GM12865 (cell line): ENCODE measurements at regions not wholly inside any gene's neighbourhood (a gene's known extent, or its start where the extent isn't known, plus 50 kb on each side); places are given as distances from the start of the nearest gene placed in this dataset.
"Not testable (repeated sequence)": the region's sequence is repeated elsewhere in the genome, so short reads cannot be mapped to it uniquely, and the experiment has no call there.

Experiments used
- DNase-seq: peaks from one replicate; pipeline ENCODE4 v3.0.0; 2010; ENCODE audit warnings: low read depth
- H3K4me3 ChIP-seq: 2 replicates; pipeline ENCODE4 v1.5.1; 2011; ENCODE audit warnings: mild to moderate bottlenecking, low read depth, low read length, control low read depth
- TF ChIP-seq, protein P1 (sequence below): IDR thresholded peaks from 2 replicates; pipeline ENCODE4 v1.5.1; 2011; ENCODE audit warnings: low read length, control low read depth, low read depth, inconsistent platforms; ENCODE audit not compliant: insufficient read depth; ENCODE audit errors: missing control alignments

DNA sequence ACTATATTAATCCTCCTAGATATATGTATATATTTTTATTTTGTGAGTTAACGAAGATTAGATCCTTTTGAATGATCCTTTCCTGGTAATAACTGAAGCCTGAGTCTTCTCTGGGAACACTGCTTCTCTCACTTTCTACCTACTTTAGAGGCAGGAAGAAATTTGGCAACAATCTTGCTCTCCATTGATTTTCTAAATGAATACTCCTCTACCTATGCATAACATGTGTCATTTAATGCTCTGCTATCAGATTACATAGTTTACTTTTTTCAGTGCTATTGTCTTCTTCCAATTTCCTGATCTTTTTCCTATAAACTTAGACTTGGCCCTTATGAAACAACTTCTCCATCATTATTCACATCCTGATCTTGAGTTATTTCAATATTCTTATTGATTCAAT is 60.4 kb upstream of the PDHA2 start:
- no peak for DNase-seq
- no peak overlapping the region for H3K4me3 ChIP-seq
- TF ChIP-seq, protein P1, sequence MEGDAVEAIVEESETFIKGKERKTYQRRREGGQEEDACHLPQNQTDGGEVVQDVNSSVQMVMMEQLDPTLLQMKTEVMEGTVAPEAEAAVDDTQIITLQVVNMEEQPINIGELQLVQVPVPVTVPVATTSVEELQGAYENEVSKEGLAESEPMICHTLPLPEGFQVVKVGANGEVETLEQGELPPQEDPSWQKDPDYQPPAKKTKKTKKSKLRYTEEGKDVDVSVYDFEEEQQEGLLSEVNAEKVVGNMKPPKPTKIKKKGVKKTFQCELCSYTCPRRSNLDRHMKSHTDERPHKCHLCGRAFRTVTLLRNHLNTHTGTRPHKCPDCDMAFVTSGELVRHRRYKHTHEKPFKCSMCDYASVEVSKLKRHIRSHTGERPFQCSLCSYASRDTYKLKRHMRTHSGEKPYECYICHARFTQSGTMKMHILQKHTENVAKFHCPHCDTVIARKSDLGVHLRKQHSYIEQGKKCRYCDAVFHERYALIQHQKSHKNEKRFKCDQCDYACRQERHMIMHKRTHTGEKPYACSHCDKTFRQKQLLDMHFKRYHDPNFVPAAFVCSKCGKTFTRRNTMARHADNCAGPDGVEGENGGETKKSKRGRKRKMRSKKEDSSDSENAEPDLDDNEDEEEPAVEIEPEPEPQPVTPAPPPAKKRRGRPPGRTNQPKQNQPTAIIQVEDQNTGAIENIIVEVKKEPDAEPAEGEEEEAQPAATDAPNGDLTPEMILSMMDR, result no peak

DNA sequence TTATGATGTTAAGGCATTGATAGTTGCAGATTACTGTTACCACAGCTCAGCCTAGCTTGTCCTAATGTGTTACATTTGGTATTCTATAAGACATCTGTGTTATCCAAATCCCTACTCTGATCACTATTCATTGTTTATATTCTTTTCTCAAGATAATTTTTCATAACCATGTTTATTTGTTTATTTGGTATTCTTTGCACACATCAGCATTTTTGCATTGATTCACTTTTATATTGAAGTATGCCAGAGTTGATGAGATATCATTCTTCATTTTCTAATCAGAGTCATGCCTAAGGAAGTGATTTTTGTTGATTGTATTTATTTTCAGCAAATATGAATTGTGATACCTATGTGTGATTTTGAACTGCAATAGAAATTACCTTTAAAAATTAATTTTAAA is 61.2 kb upstream of the PDHA2 start:
- no peak overlapping the region for H3K4me3 ChIP-seq
- TF ChIP-seq, protein P1, result no peak
- no peak for DNase-seq

DNA sequence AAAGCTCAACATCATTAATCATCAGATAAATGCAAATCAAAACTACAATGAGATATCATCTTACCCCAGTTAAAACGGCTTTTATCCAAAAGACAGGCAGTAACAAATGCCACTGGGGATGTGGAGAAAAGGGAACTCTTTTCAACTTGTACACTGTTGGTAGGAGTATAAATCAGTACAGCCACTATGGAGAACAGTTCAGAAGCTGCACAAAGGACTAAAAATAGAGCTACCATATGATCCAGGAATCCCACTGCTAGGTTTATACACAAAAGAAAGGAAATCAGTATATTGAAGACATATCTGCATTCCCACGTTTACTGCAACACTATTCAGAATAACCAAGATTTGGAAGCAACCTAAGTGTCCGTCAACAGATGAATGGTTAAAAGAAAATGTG is 69.3 kb upstream of the PDHA2 start:
- not testable (repeated sequence) for DNase-seq, H3K4me3 ChIP-seq

DNA sequence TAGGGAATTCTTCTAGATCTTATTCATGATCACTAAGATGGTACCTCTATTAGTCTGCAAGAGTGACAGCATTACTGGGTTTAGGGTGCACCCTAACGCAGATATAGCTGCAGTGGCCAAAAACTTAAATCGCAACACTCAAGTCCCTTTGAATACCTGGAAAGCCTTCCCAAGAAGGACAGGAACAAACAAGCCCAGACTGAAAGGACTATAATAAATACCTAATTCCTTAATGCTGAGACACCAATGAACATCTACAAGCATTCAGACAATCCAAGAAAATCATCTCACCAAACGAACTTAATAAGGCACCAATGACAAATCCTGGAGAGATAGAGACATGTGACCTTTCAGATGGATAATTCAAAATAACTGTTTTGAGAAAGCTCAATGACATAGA is 74.9 kb upstream of the PDHA2 start:
- DNase-seq, result no peak
- TF ChIP-seq, protein P1, result no peak
- no peak overlapping the region for H3K4me3 ChIP-seq

DNA sequence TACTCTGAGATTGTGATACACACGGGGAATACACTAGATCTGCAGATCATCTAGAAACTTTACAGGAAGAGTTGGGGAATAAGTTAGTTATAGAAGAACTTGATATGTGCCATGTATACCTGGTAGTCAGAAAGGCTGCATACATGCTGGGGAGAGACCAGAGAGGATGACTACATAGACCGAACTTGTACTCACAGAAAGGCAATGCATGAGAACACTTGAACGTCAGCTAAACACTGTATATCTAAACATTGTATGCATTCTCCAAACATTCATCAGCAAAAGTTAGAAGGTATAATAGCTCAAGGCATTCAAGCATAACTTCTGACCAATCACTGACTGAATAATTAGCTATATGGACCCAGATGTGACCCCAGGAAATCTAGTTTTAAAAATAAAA is 78.0 kb upstream of the PDHA2 start:
- TF ChIP-seq, protein P1, result no peak
- no peak for DNase-seq
- no peak overlapping the region for H3K4me3 ChIP-seq

DNA sequence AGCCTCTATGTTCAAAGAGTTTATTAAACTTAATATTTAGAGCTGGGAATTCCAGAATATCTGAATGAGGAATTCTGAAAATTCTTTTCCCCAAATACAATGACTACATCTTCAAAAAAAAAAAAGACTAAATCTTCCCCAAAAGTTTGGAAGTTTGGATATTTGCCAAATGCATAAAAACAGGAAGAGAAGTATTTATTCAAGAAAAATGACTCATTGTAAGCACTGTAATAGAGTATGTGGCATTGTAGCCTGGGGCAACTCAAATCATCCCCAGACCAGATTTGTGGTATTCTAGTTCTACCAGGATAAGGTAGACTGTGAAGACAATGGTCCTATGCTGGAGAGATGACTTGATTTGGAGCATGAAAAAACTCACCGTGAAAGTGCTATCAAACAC is 78.5 kb upstream of the PDHA2 start:
- DNase-seq, result no peak
- TF ChIP-seq, protein P1, result no peak
- no peak overlapping the region for H3K4me3 ChIP-seq

DNA sequence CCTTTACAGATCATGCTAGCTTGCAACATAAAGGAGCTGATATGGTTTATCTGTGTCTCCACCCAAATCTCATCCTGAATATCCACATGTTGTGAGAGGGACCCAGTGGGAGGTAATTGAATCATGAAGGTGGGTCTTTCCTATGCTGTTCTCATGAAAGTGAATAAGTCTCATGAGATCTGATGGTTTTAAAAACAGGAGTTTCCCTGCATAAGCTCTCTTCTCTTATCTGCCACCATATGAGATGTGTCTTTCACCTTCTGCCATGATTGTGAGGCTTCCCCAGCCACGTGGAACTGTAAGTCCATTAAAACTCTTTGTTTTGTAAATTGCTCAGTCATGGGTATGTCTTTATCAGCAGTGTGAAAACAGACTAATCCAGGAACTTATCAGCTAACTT is 79.2 kb upstream of the PDHA2 start:
- not testable (repeated sequence) for DNase-seq

DNA sequence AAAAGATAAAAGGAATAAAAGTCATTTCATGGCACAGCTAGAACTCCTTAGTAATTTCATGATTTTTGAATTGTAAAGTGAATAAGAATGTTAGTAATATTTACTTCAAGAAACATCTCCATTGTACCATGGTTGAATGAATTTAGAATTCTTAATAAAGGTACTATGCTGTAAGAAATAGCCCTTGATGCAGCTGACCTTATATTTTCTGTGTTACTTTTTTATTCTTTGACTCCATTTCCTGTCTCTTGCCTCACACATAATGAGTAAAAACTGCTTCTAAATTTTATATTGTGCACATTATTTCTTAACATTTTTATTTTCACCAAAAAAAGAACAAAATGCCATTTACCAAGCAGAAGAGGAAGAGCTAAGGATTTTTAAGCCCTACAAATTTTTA is 81.9 kb upstream of the PDHA2 start:
- TF ChIP-seq, protein P1, result no peak
- no peak overlapping the region for H3K4me3 ChIP-seq
- no peak for DNase-seq

More for the DNA sequence above, 79.2 kb upstream of the PDHA2 start:
- H3K4me3 ChIP-seq, result not testable (repeated sequence)
